Testis (tissue), 2 donors: ENCODE measurements at regions not wholly inside any gene's neighbourhood (a gene's known extent, or its start where the extent isn't known, plus 50 kb on each side); places are given as distances from the start of the nearest gene placed in this dataset.

Experiments
- CTCF ChIP-seq, 3 experiments: fragments of 450-650 bp in 2 of 3; fragments of 200-600 bp in 1 of 3; sonication (generic) in 1 of 3; IDR thresholded peaks; one replicate each; pipeline ENCODE4 v1.5.1; 2016 to 2019; ENCODE audit warnings: antibody characterized with exemption in 3 of 3, mild to moderate bottlenecking in 2 of 3, moderate library complexity in 1 of 3
- POLR2A ChIP-seq: fragments of 450-650 bp; IDR thresholded peaks from one replicate; pipeline ENCODE4 v1.6.1; 2017; ENCODE audit warnings: antibody characterized with exemption, mild to moderate bottlenecking, moderate library complexity

GRCh38 chr11:41714101-41714500 lies 254.6 kb upstream of the LRRC4C start:
- TF ChIP-seq CTCF (IDR thresholded peaks at IDR 0.05): no peak
- no peak for TF ChIP-seq POLR2A
